ENCODE measurements at regions not wholly inside any gene's neighbourhood (a gene's known extent, or its start where the extent isn't known, plus 50 kb on each side); places are given as distances from the start of the nearest gene placed in this dataset.
"Not testable (repeated sequence)": the region's sequence is repeated elsewhere in the genome, so short reads cannot be mapped to it uniquely, and the experiment has no call there.

DNA sequence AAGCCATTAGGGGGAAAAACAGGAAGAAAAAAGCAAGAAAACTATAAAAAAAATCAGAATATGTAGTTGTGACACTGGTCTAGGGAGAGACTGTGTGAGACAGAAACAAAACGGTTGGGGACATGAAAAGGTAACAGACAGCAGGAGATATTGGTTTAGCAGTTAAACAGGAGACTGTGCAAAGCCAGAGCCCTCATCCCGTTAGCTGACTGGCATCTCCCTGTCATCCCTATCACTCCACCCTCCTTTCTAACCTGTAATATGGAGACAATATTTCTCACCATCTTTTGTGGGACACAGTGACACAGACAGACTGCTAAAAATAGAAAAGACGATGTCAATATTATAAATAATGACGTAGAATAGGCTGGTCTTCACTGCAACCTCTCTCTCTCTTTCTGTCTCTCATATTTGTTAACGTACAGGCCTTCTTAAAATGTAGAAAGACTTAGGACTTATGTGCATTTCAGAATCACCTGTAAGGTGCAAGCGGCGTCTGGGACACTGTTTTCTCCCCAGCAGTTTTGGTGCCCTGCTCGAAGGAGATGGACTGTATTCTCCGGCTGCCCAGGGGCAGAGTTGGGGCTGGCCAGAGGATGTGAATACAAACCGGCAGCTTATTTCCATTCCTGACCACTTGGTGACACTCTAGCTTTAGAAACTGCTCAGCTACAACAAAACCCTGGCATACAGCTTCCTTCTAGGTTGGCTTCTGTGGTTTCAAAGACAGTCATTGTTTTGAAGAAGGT, 190.6 kb downstream of the MAT2B start:
- no peak overlapping the region for H3K4me3 ChIP-seq (ENCODE audit: low read depth, low read length)

- no peak overlapping the region for H3K4me3 ChIP-seq (ENCODE audit: low read depth, low read length)
Measured at GRCh38 chr5:163696579-163696887, 191.1 kb downstream of the MAT2B start.

DNA sequence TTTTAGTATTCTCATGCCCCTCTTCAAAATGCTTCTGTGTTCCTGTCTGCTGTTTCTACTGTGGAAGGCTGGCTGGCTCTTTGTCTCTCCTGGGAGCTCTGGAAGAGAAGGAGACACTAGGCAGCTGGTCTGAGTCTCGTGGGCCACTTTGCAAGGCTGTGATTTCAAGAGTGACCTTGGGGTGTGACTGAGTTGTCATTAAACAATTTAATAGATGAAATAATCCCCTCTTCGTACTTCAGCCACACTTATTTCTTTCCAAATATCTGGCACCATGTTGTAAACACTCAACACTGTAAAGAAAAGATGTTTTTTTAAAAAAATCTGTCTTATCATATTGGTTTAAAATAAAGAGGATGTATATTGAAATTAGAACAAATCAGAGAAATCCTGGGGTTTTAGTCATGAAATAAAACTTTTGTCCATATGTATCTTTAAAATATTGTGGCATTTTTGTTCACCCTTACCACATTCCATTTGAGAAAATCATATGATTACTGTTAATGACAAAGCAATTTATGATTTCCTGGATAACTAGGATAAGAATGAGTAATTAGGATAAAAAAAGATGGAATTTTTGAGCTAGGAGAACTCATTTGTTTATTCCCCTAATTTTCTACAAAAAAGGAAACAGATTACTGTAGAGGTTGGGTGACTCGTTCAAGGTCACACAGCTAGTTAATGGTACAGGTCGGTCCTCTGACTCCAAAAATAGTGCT, 200.8 kb downstream of the MAT2B start:
- no peak overlapping the region for H3K4me3 ChIP-seq (ENCODE audit: low read depth, low read length)

- H3K4me3 ChIP-seq (ENCODE audit: low read depth, low read length), result no peak overlapping the region
Measured at GRCh38 chr5:163712011-163712410, 206.6 kb downstream of the MAT2B start.

DNA sequence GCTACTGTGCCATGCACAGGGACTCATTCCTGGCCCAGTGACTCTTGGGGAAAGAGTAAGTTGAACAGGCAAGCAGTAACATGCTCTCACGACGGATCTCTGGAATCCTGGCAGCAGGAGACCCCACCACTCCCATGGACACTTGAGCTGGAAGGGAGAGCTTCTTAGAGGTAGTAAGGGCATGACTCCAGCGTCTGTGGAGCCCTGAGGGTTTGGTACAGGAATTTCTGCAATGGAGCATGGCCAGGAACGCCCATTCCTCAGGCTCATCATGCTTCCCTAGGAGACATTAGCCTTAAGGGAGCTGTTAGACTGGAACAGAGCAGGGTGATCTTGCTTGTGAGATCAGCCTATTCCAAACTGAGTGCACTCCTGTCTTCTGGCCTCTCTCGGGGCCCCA, 212.9 kb downstream of the MAT2B start:
- no peak overlapping the region for H3K4me3 ChIP-seq (ENCODE audit: low read depth, low read length)

DNA sequence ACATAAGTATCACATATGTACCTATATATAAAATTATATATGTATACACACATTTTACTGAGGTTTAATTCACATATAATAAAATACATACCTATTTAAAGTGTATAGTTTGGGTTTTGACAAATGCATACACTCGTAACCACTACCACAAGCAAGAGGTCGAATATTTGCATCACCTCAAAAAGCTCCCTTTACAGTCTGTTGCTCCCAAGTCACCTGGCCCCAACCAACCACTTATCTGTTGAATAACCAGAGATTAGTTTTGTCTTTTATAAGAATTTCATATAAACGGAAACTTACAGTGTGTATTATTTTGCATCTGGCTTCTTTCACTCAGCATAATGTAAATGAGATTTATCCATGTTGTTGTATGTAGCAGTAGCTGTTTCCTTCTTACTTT, 218.9 kb downstream of the MAT2B start:
- no peak overlapping the region for H3K4me3 ChIP-seq (ENCODE audit: low read depth, low read length)

GRCh38 chr5:163727028-163727427, 221.6 kb downstream of the MAT2B start:
- no peak overlapping the region for H3K4me3 ChIP-seq (ENCODE audit: low read depth, low read length)

- H3K4me3 ChIP-seq (ENCODE audit: low read depth, low read length), result no peak overlapping the region
Measured at GRCh38 chr5:163730206-163730756, 224.9 kb downstream of the MAT2B start.

GRCh38 chr5:163731256-163731655, 225.8 kb downstream of the MAT2B start:
- no peak overlapping the region for H3K4me3 ChIP-seq (ENCODE audit: low read depth, low read length)

DNA sequence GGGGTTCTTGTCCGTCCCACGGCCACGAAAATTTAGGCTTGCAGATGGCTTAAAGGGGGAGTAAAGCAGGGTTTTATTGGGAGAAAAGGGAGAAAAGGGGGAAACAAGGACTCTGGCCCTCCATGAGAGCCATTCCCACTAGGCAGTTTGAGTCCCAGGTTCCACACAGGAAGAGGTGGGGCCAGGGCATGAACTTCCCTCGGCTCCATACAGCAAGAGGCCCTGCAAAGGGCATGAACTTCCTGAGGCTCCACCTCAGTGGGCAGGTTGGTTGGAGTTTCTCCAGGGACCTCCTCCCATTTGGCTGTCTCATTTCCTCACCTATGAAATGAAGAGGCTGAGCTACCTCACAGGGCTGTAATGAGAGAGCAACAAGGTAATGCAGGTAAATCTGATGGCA, 229.7 kb downstream of the MAT2B start:
- no peak overlapping the region for H3K4me3 ChIP-seq (ENCODE audit: low read depth, low read length)

DNA sequence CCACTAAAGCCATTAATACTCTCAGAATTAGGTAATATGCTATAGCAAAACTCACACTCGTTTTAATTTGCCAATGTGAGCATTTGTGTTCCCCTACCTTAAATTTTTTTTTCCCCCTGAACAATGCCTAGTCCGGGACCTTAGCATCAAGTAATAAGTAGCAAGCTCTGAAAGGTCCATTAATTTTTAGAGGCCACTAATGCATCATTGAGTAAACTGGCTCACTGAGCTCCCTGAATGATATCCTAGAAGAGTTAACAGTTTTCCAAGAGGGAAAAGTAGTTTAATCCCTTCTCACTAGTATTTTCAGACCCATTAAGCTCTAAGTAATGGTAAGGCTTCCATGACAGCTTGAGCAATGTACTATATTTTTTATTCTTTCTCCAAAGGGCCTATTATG, 242.2 kb downstream of the MAT2B start:
- no peak overlapping the region for H3K4me3 ChIP-seq (ENCODE audit: low read depth, low read length)

- no peak overlapping the region for H3K4me3 ChIP-seq (ENCODE audit: low read depth, low read length)
Measured at GRCh38 chr5:163748934-163749333, 243.5 kb downstream of the MAT2B start.

GRCh38 chr5:163750415-163750814, 245.0 kb downstream of the MAT2B start:
- not testable (repeated sequence) for H3K4me3 ChIP-seq (ENCODE audit: low read depth, low read length)

GRCh38 chr5:163755505-163755904, 250.1 kb downstream of the MAT2B start:
- no peak overlapping the region for H3K4me3 ChIP-seq (ENCODE audit: low read depth, low read length)

DNA sequence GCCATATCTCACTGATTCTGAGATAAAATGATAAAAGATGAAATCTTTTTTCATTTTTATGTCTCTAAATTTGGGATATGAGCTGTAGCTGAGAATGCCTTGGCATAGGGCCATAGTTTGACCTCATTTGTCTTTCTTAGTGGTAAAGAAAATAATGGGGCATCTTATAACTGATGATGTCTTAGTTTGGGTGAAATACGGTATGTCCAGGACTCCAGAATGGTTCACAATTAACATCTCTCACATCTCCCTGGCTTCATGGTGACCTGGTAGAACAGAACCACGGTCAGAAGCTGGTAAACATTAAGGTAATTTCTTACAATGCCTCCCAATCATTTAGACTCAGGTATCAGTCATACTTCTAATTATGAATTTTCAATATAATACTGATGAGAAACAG, 250.8 kb downstream of the MAT2B start:
- H3K4me3 ChIP-seq (ENCODE audit: low read depth, low read length), result no peak overlapping the region

DNA sequence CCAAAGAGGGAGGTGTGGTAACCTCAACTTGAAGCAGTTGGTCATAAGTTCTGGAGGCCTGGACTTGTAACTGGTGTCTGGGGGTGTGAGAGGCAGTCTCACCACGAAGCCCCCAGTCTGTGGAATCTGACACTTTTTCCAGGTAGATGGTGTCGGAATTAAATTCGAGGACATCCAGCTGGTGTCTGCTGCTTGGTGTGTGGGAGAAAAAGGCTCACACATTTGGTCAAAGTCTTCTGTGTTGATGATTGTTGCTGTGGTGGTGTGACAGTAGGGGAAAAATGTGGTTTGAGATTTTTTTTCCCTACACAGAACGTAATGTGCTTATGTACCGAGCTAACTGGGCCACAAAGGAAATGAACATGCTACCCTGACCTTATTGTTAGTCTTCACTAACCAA, 251.9 kb downstream of the MAT2B start:
- H3K4me3 ChIP-seq (ENCODE audit: low read depth, low read length), result no peak overlapping the region

- no peak overlapping the region for H3K4me3 ChIP-seq (ENCODE audit: low read depth, low read length)
Measured at GRCh38 chr5:163758283-163758711, 252.9 kb downstream of the MAT2B start.

DNA sequence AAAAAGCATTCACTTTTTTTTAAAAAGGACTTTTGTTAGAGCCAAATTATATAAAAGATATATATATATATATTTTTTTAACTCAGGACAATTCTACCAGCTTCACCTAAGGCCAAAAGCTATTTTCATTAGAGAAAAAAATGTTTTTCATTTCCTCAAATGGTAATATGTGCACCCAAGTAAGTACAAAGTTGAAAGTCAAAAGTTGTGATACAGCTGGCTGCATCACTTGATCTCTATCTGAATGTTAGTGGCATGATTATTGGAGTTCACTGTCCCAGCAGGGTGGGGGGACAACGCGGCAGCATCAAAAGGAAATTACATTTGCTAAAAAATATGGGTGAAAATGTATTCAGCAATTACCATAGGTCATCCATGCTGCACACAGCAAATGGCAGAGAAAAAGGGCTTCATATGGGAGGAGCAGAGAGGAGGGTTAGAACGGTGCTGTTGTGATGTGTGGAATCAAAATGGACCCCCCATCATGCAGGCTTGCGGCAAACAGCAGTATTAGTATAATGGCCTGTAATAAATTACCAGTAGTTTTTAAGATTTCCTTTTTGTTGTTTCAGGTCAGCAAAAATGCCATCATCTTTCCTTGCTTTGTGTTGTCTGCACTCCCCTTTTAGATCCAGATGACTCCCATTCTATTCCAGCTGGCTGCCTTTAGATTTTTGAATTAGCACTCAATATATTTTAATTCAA, 253.7 kb downstream of the MAT2B start:
- H3K4me3 ChIP-seq (ENCODE audit: low read depth, low read length), result no peak overlapping the region

DNA sequence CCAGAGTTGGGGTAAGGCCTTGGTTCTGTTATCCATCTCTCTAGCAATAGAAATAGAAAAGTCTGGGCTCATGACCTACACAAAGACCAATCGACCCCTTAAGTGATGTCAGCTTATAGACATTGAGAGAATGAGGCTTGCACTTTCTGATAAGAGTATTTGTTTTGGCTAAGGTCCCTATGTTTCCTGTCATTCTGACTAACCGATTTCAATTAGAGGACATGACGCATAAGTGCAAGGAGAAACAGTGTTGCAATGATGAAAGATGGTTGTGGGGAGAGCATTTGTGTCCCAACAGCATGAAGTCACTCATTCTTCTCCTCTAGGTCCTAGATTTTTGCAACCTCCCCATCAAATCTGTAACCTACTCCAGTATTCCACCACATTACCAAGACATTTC, 255.1 kb downstream of the MAT2B start:
- H3K4me3 ChIP-seq (ENCODE audit: low read depth, low read length), result no peak overlapping the region

- no peak overlapping the region for H3K4me3 ChIP-seq (ENCODE audit: low read depth, low read length)
Measured at GRCh38 chr5:163766936-163767670, 261.7 kb downstream of the MAT2B start.

DNA sequence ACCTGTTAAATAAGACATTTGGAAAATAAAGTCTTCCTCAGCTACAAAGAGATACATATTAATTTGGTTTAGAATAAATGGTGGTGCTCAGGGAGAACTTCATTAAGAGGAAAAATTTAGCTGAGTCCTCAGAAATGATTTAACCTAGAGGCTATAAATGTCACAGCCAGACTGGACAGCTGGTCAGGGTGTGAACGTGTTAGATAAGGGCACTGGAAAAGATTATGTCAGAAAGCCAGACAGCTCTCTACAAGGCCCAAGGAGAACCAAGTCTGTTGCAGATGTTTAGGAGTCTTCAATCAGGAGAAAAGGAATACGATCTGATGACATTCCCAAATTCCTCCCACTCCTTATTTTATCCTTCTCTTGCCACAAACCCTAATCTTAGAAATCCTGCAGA, 265.2 kb downstream of the MAT2B start:
- no peak overlapping the region for H3K4me3 ChIP-seq (ENCODE audit: low read depth, low read length)

All from iPS-11a (cell line).